Chondrocyte (in vitro differentiated cells): ENCODE measurements at regions not wholly inside any gene's neighbourhood (a gene's known extent, or its start where the extent isn't known, plus 50 kb on each side); places are given as distances from the start of the nearest gene placed in this dataset.

Source experiments
- DNase-seq: peaks from one replicate; pipeline ENCODE4 v3.0.0; 2021; ENCODE audit warnings: mixed read lengths, low spot score
- H3K27ac Mint-ChIP-seq: one replicate; pipeline ENCODE4 v1.8.0; 2021; ENCODE audit warnings: mild to moderate bottlenecking, moderate library complexity, mixed read lengths; ENCODE audit not compliant: unreplicated experiment
- H3K27me3 Mint-ChIP-seq: 2 replicates; pipeline ENCODE4 v1.8.0; 2021; ENCODE audit warnings: low read depth, mixed read lengths
- H3K36me3 Mint-ChIP-seq: 2 replicates; pipeline ENCODE4 v1.8.0; 2021; ENCODE audit warnings: low read depth, mixed read lengths
- H3K4me1 Mint-ChIP-seq: 2 replicates; pipeline ENCODE4 v1.8.0; 2021; ENCODE audit warnings: low read depth, mild to moderate bottlenecking, mixed read lengths
- H3K4me3 Mint-ChIP-seq: one replicate; pipeline ENCODE4 v1.8.0; 2021; ENCODE audit warnings: mild to moderate bottlenecking, moderate library complexity, mixed read lengths; ENCODE audit not compliant: unreplicated experiment
- H3K9me3 Mint-ChIP-seq: 2 replicates; pipeline ENCODE4 v1.8.0; 2021; ENCODE audit warnings: low read depth, mixed read lengths
- TF ChIP-seq, protein P1 (sequence below): fragments of 200-600 bp; sonication (generic); IDR thresholded peaks from 2 replicates; pipeline ENCODE4 v1.5.0; 2021; ENCODE audit warnings: antibody characterized with exemption, mild to moderate bottlenecking, moderate library complexity

DNA sequence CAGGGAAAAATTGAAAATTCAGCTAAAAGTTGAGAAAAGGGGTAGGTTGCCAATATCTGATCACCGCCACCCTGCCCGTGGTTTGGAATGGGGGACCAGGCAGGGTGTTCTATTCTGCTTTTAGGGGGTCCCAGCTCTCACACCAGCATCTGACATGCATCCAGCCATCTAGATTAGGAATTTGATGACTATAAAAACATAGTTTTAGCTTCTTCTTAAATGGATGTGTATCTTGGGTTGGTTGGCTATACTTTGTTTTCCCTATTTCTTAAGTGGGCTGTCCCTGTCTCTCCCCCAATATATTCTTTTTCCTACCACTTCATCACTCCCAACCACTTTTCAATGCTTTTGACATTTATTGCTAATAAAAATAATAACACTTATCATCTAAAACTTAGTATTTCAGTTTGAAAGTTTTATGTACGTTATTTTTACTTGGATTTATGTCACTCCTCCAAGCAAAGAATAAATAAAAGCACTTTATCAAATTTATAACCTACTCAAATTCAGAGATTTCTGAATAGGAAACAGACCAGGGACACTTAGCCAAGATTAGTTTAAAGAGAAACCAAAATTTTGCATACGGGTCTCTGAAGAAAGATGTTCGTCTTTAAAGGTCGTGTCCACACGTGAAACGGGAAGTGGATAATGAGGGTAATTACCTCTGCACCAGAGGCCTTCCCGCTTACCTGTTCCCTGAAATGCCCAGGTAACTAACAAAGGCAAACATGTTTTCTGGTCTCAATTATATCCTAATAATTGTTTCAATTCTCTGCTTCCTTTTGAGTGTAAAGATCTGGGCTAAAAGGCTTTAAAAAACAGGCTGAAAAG, 233.2 kb upstream of the AUTS2 start:
- TF ChIP-seq, protein P1, sequence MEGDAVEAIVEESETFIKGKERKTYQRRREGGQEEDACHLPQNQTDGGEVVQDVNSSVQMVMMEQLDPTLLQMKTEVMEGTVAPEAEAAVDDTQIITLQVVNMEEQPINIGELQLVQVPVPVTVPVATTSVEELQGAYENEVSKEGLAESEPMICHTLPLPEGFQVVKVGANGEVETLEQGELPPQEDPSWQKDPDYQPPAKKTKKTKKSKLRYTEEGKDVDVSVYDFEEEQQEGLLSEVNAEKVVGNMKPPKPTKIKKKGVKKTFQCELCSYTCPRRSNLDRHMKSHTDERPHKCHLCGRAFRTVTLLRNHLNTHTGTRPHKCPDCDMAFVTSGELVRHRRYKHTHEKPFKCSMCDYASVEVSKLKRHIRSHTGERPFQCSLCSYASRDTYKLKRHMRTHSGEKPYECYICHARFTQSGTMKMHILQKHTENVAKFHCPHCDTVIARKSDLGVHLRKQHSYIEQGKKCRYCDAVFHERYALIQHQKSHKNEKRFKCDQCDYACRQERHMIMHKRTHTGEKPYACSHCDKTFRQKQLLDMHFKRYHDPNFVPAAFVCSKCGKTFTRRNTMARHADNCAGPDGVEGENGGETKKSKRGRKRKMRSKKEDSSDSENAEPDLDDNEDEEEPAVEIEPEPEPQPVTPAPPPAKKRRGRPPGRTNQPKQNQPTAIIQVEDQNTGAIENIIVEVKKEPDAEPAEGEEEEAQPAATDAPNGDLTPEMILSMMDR, result no peak
- DNase-seq, result no peak
- Mint-ChIP-seq H3K27me3 (no peaks in the 10 kb centered on the region), H3K4me1 (peaks cover 39% of the 10 kb centered on the region), H3K36me3 (no peaks in the 10 kb centered on the region), H3K4me3 (no peak overlapping the region), H3K27ac (peak overlapping the region; percentile 80), H3K9me3 (no peaks in the 10 kb centered on the region)

DNA sequence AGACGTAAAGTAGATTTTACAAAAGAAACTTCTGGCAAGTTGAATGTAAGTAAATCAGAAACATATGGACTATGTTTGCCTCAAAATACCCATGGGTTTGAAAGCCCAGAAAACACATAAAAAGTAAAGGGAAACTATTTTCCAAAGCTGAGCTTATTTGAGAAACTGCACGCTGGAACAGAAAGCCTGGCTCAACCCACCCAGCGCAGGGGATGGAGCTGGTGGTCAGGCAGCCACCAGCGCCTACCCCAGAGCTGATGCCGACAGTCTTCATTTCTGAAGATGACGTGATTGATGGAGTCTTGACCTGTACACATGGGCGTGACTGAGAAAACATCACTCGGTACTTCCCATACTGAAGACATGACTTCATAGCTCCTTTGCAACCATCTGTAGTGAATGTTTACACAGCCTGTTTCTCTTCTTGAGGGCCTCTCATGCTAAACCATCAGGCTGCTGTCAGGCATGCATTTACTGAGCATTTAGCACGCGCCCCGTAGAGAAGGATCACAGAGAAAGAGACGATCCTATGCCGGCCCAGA, 232.6 kb upstream of the AUTS2 start:
- H3K27ac Mint-ChIP-seq, result peak overlapping the region; percentile 80
- no peaks in the 10 kb centered on the region for H3K27me3 Mint-ChIP-seq
- peak overlapping the region; percentile 43 for H3K4me3 Mint-ChIP-seq
- TF ChIP-seq, protein P1, result no peak
- H3K9me3 Mint-ChIP-seq, result no peaks in the 10 kb centered on the region
- no peak for DNase-seq
- H3K4me1 Mint-ChIP-seq, result peaks cover 39% of the 10 kb centered on the region
- no peaks in the 10 kb centered on the region for H3K36me3 Mint-ChIP-seq

DNA sequence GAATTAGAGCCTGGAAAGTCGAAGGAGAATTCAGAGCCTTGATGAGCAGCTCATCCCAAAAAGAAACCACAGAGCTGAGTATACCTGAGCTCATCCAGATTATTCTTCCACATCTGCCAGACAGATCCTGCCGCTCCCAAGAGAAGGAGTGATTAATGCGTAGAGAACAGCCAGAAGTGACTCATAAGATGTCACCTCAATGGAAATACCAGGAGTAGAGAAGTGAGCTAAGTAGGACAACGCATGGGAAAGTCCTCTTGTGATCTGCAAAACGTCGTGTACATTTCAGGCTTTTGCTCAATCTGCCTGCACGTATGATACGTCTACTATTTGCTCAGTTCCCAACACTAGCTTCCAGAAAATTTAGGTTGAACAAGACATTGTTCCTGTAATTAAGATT, 230.5 kb upstream of the AUTS2 start:
- peaks cover 36% of the 10 kb centered on the region for H3K4me1 Mint-ChIP-seq
- H3K36me3 Mint-ChIP-seq, result no peaks in the 10 kb centered on the region
- TF ChIP-seq, protein P1, result no peak
- H3K9me3 Mint-ChIP-seq, result no peaks in the 10 kb centered on the region
- H3K27me3 Mint-ChIP-seq, result no peaks in the 10 kb centered on the region
- H3K27ac Mint-ChIP-seq, result peak overlapping the region; percentile 45
- no peak for DNase-seq
- no peak overlapping the region for H3K4me3 Mint-ChIP-seq

DNA sequence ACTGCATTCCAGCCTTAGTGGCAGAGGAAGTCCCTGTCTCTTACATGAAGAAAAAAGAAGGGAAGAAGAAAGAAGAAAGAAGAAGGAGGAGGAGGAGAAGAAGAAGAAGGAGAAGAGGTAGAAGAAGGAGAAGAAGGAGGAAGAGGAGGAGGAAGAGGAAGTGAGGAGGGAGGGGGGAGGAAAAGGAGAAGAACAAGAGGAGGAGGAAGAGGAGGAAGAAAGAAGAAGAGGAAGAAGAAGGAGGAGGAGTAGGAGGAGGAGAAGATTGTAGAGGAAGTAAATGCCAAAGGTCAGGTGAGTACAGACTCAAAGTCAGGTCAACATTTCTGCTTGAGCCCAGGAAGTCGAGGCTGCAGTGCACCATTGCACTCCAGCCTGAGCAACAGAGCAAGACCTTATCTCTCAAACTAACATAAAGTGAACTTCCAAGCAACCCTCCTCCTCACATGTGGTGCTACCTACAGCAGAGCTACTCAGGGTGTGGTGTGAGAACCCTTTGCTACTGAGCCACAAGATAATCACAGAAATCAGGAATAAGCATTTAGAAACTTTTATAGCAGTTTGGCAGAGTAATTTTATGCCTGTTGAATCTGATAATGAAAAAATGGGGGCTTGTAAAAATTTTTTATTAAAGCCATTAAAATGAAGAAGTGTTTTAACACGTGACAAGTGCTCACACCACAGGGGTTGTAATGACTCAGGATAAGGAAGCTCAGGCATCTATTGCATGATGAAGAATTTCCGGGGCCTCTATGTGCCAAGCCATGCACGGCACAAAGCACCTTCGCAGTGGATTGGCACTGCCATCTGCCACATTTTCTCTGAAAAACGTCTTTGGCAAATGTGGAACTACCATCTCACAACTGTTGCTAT, 224.9 kb upstream of the AUTS2 start:
- DNase-seq, result no peak
- H3K27me3 Mint-ChIP-seq, result peaks cover 6% of the 10 kb centered on the region
- H3K27ac Mint-ChIP-seq, result peak overlapping the region; percentile 90

More for the DNA sequence above, 224.9 kb upstream of the AUTS2 start:
- H3K36me3 Mint-ChIP-seq, result no peaks in the 10 kb centered on the region
- TF ChIP-seq, protein P1, result peak; percentile 32
- H3K9me3 Mint-ChIP-seq, result no peaks in the 10 kb centered on the region
- peaks cover 15% of the 10 kb centered on the region for H3K4me1 Mint-ChIP-seq
- peak overlapping the region; percentile 47 for H3K4me3 Mint-ChIP-seq
